GOT3 (cell line): ENCODE measurements at regions not wholly inside any gene's neighbourhood (a gene's known extent, or its start where the extent isn't known, plus 50 kb on each side); places are given as distances from the start of the nearest gene placed in this dataset.
"Not testable (repeated sequence)": the region's sequence is repeated elsewhere in the genome, so short reads cannot be mapped to it uniquely, and the experiment has no call there.

ENCODE experiments used
- DNase-seq: peaks from one replicate; lab custom pipeline; 2025; ENCODE audit warnings: mixed read lengths; lab: John Stamatoyannopoulos, UW

DNA sequence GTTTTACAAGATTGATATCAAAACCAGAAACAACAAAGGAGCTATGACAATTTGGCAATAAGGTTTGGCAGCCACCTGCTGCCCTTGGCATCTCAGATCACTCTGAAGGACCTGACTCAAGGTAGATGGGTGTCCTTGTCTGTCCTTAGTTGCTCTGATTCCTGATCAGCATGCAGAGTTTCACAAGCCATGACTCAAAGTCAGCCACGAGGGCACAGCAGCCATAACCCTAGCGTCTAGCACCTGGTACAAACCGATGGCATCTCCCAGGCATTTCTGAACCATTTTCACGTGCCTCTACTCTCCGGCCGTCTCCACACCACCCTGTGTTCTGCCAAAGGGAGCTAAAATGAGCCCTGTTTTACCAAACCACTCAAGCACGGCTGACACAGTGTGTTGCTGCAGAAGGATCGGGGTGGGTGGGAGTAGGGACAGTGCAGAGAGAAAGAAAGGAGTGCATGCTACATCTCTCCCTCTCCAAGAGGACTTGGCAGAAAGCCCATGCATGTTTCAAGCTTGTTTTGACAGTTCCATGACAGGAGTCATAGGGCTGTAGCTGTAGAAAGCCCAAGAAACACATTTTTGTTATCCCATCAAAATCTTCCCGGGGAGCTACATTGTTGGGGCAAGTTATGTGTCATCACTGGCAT lies 297.3 kb downstream of the ABCC12 start:
- DNase-seq: no peak

DNA sequence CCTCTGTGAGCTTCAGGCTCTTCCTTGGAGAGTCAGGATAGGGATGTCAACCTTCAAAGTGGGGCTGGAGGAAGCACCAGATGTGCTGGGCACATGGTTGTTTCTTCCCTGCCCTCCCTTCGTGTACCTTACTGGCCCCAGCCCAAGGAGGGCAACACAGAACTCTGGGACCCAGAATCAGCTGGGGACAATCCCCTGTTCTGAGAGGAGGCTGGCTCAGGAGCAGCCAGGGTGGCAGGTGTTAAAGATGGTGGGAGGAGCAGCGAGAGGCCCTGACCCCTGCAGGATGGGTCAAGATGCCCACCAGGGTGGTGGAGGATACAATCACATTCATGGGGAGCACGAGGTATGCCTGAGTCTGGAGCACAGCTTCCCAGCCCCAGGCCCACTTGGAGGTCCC lies 300.4 kb downstream of the ABCC12 start:
- DNase-seq: no peak

GRCh38 chr16:47854737-47855136 lies 301.1 kb downstream of the ABCC12 start:
- no peak for DNase-seq

DNA sequence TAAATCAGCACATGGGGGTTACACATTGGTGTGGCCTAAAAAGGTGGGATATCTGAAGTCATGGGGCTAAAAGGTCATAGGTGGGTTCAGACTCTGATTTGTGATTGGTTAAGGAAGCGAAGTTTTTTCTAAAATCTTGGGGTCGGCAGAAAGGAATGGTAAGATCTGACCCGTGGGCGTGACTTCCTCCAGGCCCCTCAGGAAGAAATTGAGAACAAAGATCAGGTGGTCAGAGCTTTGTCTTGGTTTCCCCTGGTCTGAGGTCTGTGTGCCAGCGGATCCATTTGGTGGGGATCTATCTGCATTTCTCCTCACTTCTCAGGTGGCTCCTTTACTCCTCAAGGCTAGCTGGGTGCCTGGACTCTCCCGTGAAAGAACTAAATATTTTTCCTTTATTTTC lies 302.8 kb downstream of the ABCC12 start:
- DNase-seq: no peak

GRCh38 chr16:47851146-47851545 lies 304.6 kb downstream of the ABCC12 start:
- DNase-seq: no peak

- DNase-seq: no peak
Measured at GRCh38 chr16:47849736-47850135, 306.1 kb downstream of the ABCC12 start.

DNA sequence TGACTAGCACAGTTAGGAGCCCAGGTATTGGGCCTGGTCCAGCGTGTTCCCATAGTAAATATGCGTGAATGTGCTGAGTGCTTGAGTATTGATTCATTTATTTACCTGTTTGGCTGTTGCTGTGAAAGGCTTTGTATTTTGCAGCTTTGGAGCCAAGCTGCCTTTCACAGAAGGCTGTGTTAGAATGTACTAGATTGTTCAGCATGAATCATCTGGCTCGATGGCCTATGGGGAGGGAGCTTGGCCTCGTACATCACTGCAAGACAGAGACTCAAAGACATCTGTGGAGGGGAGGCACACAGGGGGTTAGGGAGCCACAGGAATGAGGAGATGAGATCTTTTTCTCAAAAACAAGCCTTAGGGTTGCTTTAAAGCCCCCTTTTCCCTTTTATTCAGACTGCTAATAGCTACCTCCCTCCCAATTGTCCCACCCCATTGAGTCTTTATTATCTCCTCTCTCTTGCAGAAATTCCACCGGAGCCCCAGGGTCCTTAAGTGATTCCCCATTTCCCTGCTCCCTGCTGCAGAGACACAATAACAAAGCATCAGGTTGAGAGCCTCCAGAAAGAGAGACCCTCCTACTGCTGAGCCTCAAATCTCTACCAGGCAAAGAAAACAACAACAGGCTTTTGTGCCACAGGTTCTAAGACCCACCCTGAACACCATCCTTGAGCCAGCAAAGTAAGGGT lies 307.2 kb downstream of the ABCC12 start:
- no peak for DNase-seq

DNA sequence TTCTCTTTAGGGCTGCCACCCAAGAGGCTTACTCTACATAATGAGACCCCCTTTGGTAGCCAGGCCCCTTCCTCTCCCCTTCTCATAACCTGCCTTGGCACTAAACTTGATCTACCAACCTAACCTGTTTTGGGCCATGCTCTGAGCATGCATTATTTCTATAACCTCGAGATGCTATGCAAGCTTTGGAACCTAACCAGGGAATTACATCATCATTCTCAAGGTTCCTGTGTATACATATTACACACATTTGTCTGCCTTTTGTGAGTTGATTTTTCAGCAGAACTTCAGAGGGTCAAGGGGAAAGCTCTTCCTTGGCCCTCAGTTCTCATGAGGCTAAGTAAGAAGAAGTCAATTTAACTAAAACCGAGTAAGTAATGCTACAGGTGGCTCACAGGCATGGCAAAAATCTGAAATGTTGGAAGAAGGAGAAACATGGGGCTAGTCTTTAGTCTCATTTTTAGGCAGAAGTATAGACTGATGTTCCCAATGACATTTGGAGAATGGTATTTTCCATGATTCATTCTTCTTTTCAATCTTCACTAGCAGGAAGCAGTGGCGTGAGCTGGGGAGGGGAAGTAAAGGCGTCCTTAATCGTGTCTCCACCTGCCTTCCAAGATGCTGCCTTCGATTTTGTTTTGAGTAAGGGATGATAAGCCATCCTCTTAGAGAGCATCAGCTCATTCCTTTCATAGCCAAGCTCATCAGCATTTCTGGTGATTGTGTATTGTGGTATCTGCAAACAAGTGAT lies 308.4 kb downstream of the ABCC12 start:
- no peak for DNase-seq

DNA sequence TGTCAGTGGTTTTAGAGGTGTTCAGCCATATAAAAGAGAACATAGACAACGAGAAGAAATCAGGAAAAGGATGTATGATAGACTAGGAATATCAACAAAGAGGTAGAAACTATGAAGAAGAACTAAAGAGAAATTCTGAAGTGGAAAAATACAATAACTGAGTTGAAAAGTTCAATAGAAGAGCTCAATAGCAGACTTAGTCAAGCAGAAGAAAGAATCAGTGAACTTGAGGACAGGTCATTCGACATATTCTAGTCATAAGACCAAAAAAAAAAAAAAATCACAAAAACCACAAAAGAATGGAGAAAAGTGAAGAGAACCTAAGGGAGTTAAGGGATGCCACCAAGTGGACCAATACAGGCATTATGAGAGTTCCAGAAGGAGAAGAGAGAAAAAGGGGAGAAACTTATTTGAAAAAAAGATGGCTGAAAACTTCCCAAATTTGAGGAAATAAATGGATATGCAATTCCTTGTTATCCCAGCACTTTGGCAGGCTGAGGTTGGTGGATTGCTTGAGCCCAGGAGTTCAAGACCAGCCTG lies 321.2 kb downstream of the ABCC12 start:
- no peak for DNase-seq

DNA sequence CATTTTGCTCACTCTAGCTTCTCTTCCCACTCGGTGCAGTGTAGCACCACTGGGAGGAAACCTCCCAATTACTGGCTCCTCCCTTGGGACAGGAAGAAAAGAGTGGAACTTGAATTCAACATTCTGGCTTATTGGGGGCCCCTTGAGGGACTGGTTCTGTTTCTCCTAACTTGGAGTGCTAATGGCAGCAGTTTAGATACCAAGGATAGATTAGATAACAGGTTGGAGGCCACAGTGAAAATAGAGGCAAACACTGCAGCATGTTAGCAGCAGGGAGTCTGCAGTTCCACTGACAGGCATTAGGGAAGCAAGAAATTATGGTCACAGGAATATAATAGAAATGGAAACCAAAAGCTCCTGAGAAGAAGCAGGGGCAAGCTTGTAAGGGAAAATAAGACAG lies 322.0 kb downstream of the ABCC12 start:
- no peak for DNase-seq

DNA sequence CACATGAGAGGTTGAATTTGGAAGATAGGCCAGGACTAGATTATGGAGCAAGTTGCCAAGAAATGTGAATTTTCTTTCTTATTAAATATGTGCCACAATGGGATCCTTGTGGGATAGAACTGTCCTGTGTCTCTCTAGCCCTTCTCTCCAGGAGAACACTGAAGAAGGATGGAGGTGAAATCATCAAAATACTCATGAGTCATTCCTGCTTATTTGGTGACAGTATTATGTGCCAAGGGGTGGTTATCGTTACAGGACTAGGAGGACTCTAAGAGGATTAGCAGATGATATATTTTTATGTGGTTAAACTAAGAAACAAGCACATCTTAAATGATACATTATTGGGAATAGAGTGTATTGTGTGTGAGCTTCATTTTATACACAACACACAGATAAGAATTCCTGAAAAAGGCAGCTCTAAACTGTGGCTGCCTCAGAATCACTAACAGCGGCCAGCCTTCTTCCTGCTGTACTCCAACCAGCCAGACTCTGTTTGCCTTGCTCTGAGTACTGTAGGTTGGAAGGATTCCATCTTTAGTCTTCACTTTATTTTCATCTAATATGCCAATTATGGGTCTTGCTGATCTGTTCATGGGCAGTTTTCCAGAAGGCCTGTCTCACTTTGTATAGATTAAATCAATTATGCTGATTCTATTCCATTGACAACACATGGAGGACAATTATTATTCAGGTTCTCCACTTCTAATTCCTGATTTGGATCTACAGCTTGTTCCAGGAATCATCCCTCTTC lies 325.8 kb downstream of the ABCC12 start:
- no peak for DNase-seq

DNA sequence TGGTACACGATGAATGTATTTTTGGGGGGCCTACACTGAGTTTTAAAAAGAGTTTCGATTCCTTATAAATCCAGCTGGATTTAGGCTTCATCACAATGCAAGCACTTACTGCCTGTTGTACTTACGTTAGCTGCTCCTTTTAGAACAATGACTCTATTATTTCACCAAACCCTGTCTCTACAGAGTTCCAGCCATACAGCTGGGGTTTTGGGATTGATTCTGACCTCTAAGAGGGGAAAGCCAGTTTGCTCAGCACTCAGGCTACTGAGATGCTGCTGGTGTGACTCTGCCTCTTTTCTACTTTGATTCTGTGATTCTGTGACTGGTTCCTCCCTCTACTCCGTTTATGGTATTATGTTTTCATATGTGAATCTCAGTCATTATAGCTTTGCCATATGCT lies 329.7 kb downstream of the ABCC12 start:
- DNase-seq: no peak

GRCh38 chr16:47817048-47817447 lies 338.7 kb downstream of the ABCC12 start:
- no peak for DNase-seq

GRCh38 chr16:47816511-47816910 lies 339.3 kb downstream of the ABCC12 start:
- DNase-seq: no peak

DNA sequence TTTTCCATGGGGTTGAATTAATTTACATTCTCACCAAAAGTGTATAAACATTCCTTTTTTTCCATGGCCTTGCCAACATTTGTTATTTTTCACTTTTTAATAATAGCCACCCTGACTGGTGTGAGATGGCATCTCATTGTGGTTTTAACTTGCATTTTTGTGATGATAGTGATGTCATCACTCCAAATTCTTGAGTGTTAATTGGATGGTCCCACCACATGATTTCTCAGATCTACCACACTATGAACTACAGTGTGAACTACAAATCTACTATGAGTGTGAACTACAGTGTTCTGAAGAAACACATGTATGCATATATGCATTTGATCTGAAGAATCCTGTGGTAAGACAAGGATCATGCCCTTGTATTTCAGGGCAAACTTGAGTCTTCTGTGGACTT lies 340.1 kb downstream of the ABCC12 start:
- no peak for DNase-seq

GRCh38 chr16:47811758-47812157 lies 344.0 kb downstream of the ABCC12 start:
- DNase-seq: not testable (repeated sequence)

GRCh38 chr16:47806309-47806847 lies 345.2 kb downstream of the PHKB start:
- no peak for DNase-seq

GRCh38 chr16:47787696-47788095 lies 326.6 kb downstream of the PHKB start:
- DNase-seq: no peak

- no peak for DNase-seq
Measured at GRCh38 chr16:47781673-47782072, 320.5 kb downstream of the PHKB start.

GRCh38 chr16:47780213-47780875 lies 319.2 kb downstream of the PHKB start:
- DNase-seq: no peak
